ENCODE measurements at regions not wholly inside any gene's neighbourhood (a gene's known extent, or its start where the extent isn't known, plus 50 kb on each side); places are given as distances from the start of the nearest gene placed in this dataset.

- no peak overlapping the region for H3K27ac ChIP-seq (ENCODE audit: control insufficient read depth, insufficient read depth)
- ChIA-PET RAD21 (ENCODE audit: unreplicated experiment) (no interaction called here), POLR2A (no interaction called here), SMC1A (ENCODE audit: uncharacterized antibody, unreplicated experiment) (interaction anchor here (0.6 kb wide), 1 partner anchor 147 kb away, joined by 3 read pairs; no protein-coding TSS in a partner anchor), CTCF (interaction anchor here (0.9 to 1.6 kb wide), 2 partner anchors 10 to 439 kb away, joined by 4 to 5 read pairs; no protein-coding TSS in a partner anchor)
- FAIRE-seq = no peak
- no peak for ATAC-seq
- in situ Hi-C loops (cut with MboI) (no loop called here), intact Hi-C loops (cut with micrococcal nuclease; ENCODE audit: unreplicated experiment) (no loop called here)
- H3K36me3 ChIP-seq (ENCODE audit: control insufficient read depth in 2 of 2, insufficient read depth in 2 of 2, low read length in 1 of 2) = no peaks in the 10 kb centered on the region
- no peaks in the 10 kb centered on the region for H3K27me3 ChIP-seq (replicated peaks in 1 of 2; ENCODE audit: control insufficient read depth in 2 of 2, insufficient read depth in 2 of 2, low read length in 1 of 2)
- H3K9ac ChIP-seq (ENCODE audit: control insufficient read depth, insufficient read depth, low read length) = no peak overlapping the region
- no peak for DNase-seq (ENCODE audit: low read depth, low spot score)
- H3K9me3 ChIP-seq (replicated peaks; ENCODE audit: control insufficient read depth, insufficient read depth, low read length) = no peaks in the 10 kb centered on the region
- TF ChIP-seq SRF (IDR thresholded peaks at IDR 0.05; ENCODE audit: low read depth in 2 of 2, low read length in 2 of 2) (no peak), BMI1 (IDR thresholded peaks at IDR 0.05; ENCODE audit: borderline replicate concordance) (no peak), TCF7 (IDR thresholded peaks at IDR 0.05; ENCODE audit: borderline replicate concordance) (no peak), ZNF217 (IDR thresholded peaks at IDR 0.05) (no peak), GABPA (IDR thresholded peaks at IDR 0.05; ENCODE audit: low read depth) (no peak), ZNF384 (IDR thresholded peaks at IDR 0.05; ENCODE audit: borderline replicate concordance, low read depth, low read length) (no peak), SIN3A (IDR thresholded peaks at IDR 0.05; ENCODE audit: low read depth, low read length) (no peak), PBX3 (IDR thresholded peaks at IDR 0.05; ENCODE audit: insufficient replicate concordance, low read depth, low read length) (no peak)
- no peaks in the 10 kb centered on the region for H4K20me1 ChIP-seq (ENCODE audit: control insufficient read depth, insufficient read depth)
- no peaks in the 10 kb centered on the region for H3K4me1 ChIP-seq (ENCODE audit: control insufficient read depth, insufficient read depth, low read length)
- H3K4me2 ChIP-seq (ENCODE audit: control insufficient read depth, insufficient read depth) = no peak overlapping the region
- WGBS (ENCODE audit: insufficient coverage, insufficient replicate concordance, low lambda C conversion rate, missing lambda C conversion rate) = 68% methylated on average over 11 of the region's 13 CpGs
- H3K4me3 ChIP-seq = no peak overlapping the region
- no TSS peak for BruUV-seq (replicated peaks)
- H2AFZ ChIP-seq (ENCODE audit: control insufficient read depth, low read depth, low read length) = no peak overlapping the region
- H3K79me2 ChIP-seq (ENCODE audit: control insufficient read depth, insufficient read depth, low read length) = no peaks in the 10 kb centered on the region
Measured at GRCh38 chr9:35555246-35555701, 49.8 kb upstream of the TESK1 start.

Measured in GM12878 (cell line).